GM23248 (cell line): ENCODE measurements at regions not wholly inside any gene's neighbourhood (a gene's known extent, or its start where the extent isn't known, plus 50 kb on each side); places are given as distances from the start of the nearest gene placed in this dataset.

Experiments
- EZH2 ChIP-seq: fragments of 200-600 bp; sonication (generic); IDR thresholded peaks from 2 replicates; pipeline ENCODE4 v1.6.1; 2018; ENCODE audit warnings: antibody characterized with exemption, mild to moderate bottlenecking; ENCODE audit not compliant: insufficient read depth, poor library complexity, severe bottlenecking
- EZH2phosphoT487 ChIP-seq: fragments of 200-600 bp; sonication (generic); IDR thresholded peaks from 2 replicates; pipeline ENCODE4 v1.6.1; 2018; ENCODE audit warnings: antibody characterized with exemption, moderate library complexity, mild to moderate bottlenecking, low read depth; ENCODE audit not compliant: insufficient read depth

- no peak for TF ChIP-seq EZH2
- TF ChIP-seq EZH2phosphoT487, result no peak
These were observed 143.8 kb downstream of the ZNF22 start for GRCh38 chr10:45144326-45145070.
